Right ventricle myocardium inferior (tissue), 1 donor: ENCODE measurements at regions not wholly inside any gene's neighbourhood (a gene's known extent, or its start where the extent isn't known, plus 50 kb on each side); places are given as distances from the start of the nearest gene placed in this dataset.

ENCODE experiments used
- ATAC-seq: fragments of 200-7000 bp; cut with Tn5 transposase; one replicate; pipeline ENCODE4 v1.9.1; 2020; ENCODE audit warnings: mild to moderate bottlenecking, moderate library complexity
- DNase-seq: peaks from one replicate; pipeline ENCODE4 v3.0.0; 2021; ENCODE audit errors: missing footprints
- intact Hi-C: fragments of 100-400 bp; cut with DNase I; formaldehyde crosslinking; loops from one replicate; pipeline ENCODE4 v1.11.0; 2022
- donor health status: DM: no; HTN: yes; CAD: no; lungs with severe emphysema.

- ATAC-seq: no peak
- no peak for DNase-seq
- intact Hi-C loops: no loop called here
Measured at GRCh38 chr7:106196460-106197021, 84.4 kb upstream of the SYPL1 start.

- no peak for DNase-seq
- intact Hi-C loops: no loop called here
- peak; percentile 46 for ATAC-seq
Measured at GRCh38 chr7:106193661-106194060, 81.5 kb upstream of the SYPL1 start.

GRCh38 chr7:106190589-106191330 is 78.6 kb upstream of the SYPL1 start:
- DNase-seq: no peak
- ATAC-seq: no peak
- intact Hi-C loops: no loop called here

- ATAC-seq (no peak), DNase-seq (no peak)
- intact Hi-C loops: no loop called here
Measured at GRCh38 chr7:106187613-106188350, 75.7 kb upstream of the SYPL1 start.

GRCh38 chr7:106185719-106186118 is 73.6 kb upstream of the SYPL1 start:
- intact Hi-C loops: no loop called here
- ATAC-seq (no peak), DNase-seq (no peak)

GRCh38 chr7:106183952-106184351 is 71.8 kb upstream of the SYPL1 start:
- ATAC-seq (no peak), DNase-seq (no peak)
- intact Hi-C loops: no loop called here

- intact Hi-C loops: no loop called here
- no peak for ATAC-seq
- no peak for DNase-seq
Measured at GRCh38 chr7:106182904-106183303, 70.8 kb upstream of the SYPL1 start.

GRCh38 chr7:106181658-106182265 is 69.7 kb upstream of the SYPL1 start:
- DNase-seq (no peak), ATAC-seq (no peak)
- intact Hi-C loops: no loop called here

- intact Hi-C loops: no loop called here
- DNase-seq (no peak), ATAC-seq (no peak)
Measured at GRCh38 chr7:106180721-106181120, 68.6 kb upstream of the SYPL1 start.

- ATAC-seq (no peak), DNase-seq (no peak)
- intact Hi-C loops: loop anchor here (2.0 to 5.0 kb wide), 3 partner anchors 38 to 483 kb away; partner anchors contain the start of gene CCDC71L
Measured at GRCh38 chr7:106179256-106179655, 67.1 kb upstream of the SYPL1 start.

- DNase-seq: no peak
- intact Hi-C loops: loop anchor here (2.0 to 5.0 kb wide), 3 partner anchors 38 to 484 kb away; partner anchors contain the start of gene CCDC71L
- ATAC-seq: peak; percentile 71
Measured at GRCh38 chr7:106178593-106179134, 66.6 kb upstream of the SYPL1 start.

GRCh38 chr7:106177738-106178592 is 65.9 kb upstream of the SYPL1 start:
- intact Hi-C loops: loop anchor here (2.0 to 5.0 kb wide), 4 partner anchors 39 to 484 kb away; partner anchors contain the start of genes CCDC71L and NAMPT
- ATAC-seq (peak; percentile 51), DNase-seq (peak; percentile 59)

GRCh38 chr7:106177300-106177690 is 65.2 kb upstream of the SYPL1 start:
- no peak for DNase-seq
- intact Hi-C loops: loop anchor here (2.0 to 5.0 kb wide), 3 partner anchors 108 to 485 kb away; partner anchors contain the start of genes CCDC71L and NAMPT

GRCh38 chr7:106176414-106177299 is 64.5 kb upstream of the SYPL1 start:
- intact Hi-C loops: loop anchor here (1.0 to 5.0 kb wide), 5 partner anchors 108 to 560 kb away; partner anchors contain the start of genes CCDC71L and NAMPT
- DNase-seq (peak; percentile 90), ATAC-seq (peak; percentile 83)

More at GRCh38 chr7:106177300-106177690, 65.2 kb upstream of the SYPL1 start:
- no peak for ATAC-seq

GRCh38 chr7:106175507-106175906 is 63.4 kb upstream of the SYPL1 start:
- no peak for DNase-seq
- intact Hi-C loops: loop anchor here (5.0 kb wide), 2 partner anchors 202 to 487 kb away; partner anchors contain the start of gene CCDC71L
- no peak for ATAC-seq

- ATAC-seq (no peak), DNase-seq (no peak)
- intact Hi-C loops: no loop called here
Measured at GRCh38 chr7:106170651-106171050, 58.5 kb upstream of the SYPL1 start.
